ENCODE measurements at regions not wholly inside any gene's neighbourhood (a gene's known extent, or its start where the extent isn't known, plus 50 kb on each side); places are given as distances from the start of the nearest gene placed in this dataset.

DNA sequence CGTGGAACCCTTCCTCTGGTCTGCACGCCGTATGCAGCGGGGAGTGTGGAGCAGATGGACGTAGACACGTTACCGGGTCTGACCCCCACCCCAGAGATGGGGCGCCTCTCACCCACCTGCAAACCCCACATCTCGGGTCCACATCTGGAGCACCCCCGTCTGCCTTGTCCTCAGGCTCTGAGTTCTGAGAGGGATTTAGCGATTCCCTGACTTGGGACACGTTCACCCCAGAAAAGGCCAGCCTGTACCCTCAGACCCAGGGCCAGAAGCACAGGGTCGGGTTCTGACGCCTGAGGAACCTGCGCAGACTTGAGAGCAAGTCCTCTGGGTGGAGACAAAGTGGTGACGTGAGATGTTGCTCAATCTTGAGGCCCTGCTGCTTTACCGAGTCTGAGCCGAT lies 1138.5 kb downstream of the BRD1 start:
- TF ChIP-seq ZNF184 (tag by site-specific recombination; IDR thresholded peaks at IDR 0.05) (no peak), ZNF2 (tag by site-specific recombination; IDR thresholded peaks at IDR 0.05) (no peak), ZBTB21 (tag by site-specific recombination; IDR thresholded peaks at IDR 0.05) (no peak), CTCF (tag by site-specific recombination; IDR thresholded peaks at IDR 0.05) (no peak)
